Endothelial cell of umbilical vein (primary cell): ENCODE measurements at regions not wholly inside any gene's neighbourhood (a gene's known extent, or its start where the extent isn't known, plus 50 kb on each side); places are given as distances from the start of the nearest gene placed in this dataset.

Source experiments
- CTCF ChIP-seq, 2 donors: IDR thresholded peaks; 1 replicate in 1 of 2; 2 replicates in 1 of 2; pipeline ENCODE4 v1.5.1; 2011; ENCODE audit warnings: low read length in 2 of 2, mild to moderate bottlenecking in 2 of 2, moderate library complexity in 2 of 2, control low read depth in 1 of 2, inconsistent platforms in 1 of 2, low read depth in 1 of 2; ENCODE audit not compliant: insufficient read depth in 1 of 2; ENCODE audit errors: extremely low read depth in 1 of 2
- EZH2 ChIP-seq: IDR thresholded peaks from 2 replicates; pipeline ENCODE4 v1.6.1; 2012; ENCODE audit warnings: borderline replicate concordance, low read depth, mild to moderate bottlenecking, moderate library complexity, low read length, inconsistent platforms; ENCODE audit not compliant: severe bottlenecking
- FOS ChIP-seq: IDR thresholded peaks from 2 replicates; pipeline ENCODE4 v1.6.1; 2011; ENCODE audit warnings: mild to moderate bottlenecking, low read length, moderate library complexity, borderline replicate concordance; ENCODE audit not compliant: insufficient read depth
- GATA2 ChIP-seq: IDR thresholded peaks from 2 replicates; pipeline ENCODE4 v1.7.0; 2011; ENCODE audit warnings: low read depth, mild to moderate bottlenecking, moderate library complexity, mixed read lengths, low read length; ENCODE audit not compliant: insufficient read length, insufficient read depth
- MAX ChIP-seq: IDR thresholded peaks from 2 replicates; pipeline ENCODE4 v1.6.1; 2011; ENCODE audit not compliant: insufficient read depth, insufficient read length
- MYC ChIP-seq: IDR thresholded peaks from one replicate; pipeline ENCODE4 v1.6.1; 2011; ENCODE audit warnings: mild to moderate bottlenecking, low read depth, low read length
- POLR2A ChIP-seq: IDR thresholded peaks from 2 replicates; pipeline ENCODE4 v1.6.1; 2012; ENCODE audit warnings: low read depth, mild to moderate bottlenecking, control low read depth, low read length
- POLR2AphosphoS5 ChIP-seq: IDR thresholded peaks from 2 replicates; pipeline ENCODE4 v1.6.1; 2012; ENCODE audit warnings: low read depth, mild to moderate bottlenecking, control low read depth, low read length, moderate library complexity; ENCODE audit not compliant: insufficient read depth

- TF ChIP-seq CTCF (IDR thresholded peaks at IDR 0.05; ENCODE audit: extremely low read depth in 1 of 2, insufficient read depth in 1 of 2, low read depth in 1 of 2, low read length in 2 of 2): no peak
- no peak for TF ChIP-seq EZH2
- no peak for TF ChIP-seq MAX
- TF ChIP-seq POLR2AphosphoS5: no peak
- TF ChIP-seq MYC: no peak
- no peak for TF ChIP-seq POLR2A
- TF ChIP-seq GATA2: no peak
- TF ChIP-seq FOS: no peak
Measured at GRCh38 chr2:173537694-173538093, 183.0 kb downstream of the CDCA7 start.
